Neural progenitor cell (in vitro differentiated cells): ENCODE measurements at regions not wholly inside any gene's neighbourhood (a gene's known extent, or its start where the extent isn't known, plus 50 kb on each side); places are given as distances from the start of the nearest gene placed in this dataset.

Experiments used
- EZH2 ChIP-seq: fragments of 200-600 bp; sonication (generic); IDR thresholded peaks from 2 replicates; pipeline ENCODE4 v1.6.1; 2017; ENCODE audit warnings: antibody characterized with exemption, mild to moderate bottlenecking, moderate library complexity
- EZH2phosphoT487 ChIP-seq: fragments of 200-600 bp; sonication (generic); IDR thresholded peaks from 2 replicates; pipeline ENCODE4 v1.6.1; 2017; ENCODE audit warnings: antibody characterized with exemption
- TF ChIP-seq, protein P1 (sequence below): fragments of 200-600 bp; sonication (generic); IDR thresholded peaks from 2 replicates; pipeline ENCODE4 v1.5.1; 2017; ENCODE audit warnings: antibody characterized with exemption, mild to moderate bottlenecking

DNA sequence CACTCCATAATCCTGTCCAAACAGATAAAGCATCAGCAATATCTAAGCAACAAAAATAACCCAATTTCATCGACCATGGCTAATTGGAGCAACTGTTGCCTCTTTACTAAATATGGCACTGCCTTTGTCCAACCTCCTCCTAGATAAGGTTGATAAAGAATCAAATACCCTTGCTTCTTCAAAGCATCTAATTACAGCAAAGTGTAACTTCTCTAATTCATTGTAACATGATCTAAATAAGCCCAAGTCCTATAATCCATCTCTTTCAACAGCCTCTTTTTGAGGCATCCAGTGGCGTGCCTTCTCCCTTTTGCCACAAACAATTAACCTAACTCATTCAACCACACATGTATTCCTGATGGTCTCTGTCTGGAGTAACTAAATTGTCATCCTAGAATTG lies 81.7 kb upstream of the KLHL1 start:
- TF ChIP-seq EZH2: no peak
- TF ChIP-seq, protein P1, sequence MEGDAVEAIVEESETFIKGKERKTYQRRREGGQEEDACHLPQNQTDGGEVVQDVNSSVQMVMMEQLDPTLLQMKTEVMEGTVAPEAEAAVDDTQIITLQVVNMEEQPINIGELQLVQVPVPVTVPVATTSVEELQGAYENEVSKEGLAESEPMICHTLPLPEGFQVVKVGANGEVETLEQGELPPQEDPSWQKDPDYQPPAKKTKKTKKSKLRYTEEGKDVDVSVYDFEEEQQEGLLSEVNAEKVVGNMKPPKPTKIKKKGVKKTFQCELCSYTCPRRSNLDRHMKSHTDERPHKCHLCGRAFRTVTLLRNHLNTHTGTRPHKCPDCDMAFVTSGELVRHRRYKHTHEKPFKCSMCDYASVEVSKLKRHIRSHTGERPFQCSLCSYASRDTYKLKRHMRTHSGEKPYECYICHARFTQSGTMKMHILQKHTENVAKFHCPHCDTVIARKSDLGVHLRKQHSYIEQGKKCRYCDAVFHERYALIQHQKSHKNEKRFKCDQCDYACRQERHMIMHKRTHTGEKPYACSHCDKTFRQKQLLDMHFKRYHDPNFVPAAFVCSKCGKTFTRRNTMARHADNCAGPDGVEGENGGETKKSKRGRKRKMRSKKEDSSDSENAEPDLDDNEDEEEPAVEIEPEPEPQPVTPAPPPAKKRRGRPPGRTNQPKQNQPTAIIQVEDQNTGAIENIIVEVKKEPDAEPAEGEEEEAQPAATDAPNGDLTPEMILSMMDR: no peak
- no peak for TF ChIP-seq EZH2phosphoT487
